ENCODE measurements at regions not wholly inside any gene's neighbourhood (a gene's known extent, or its start where the extent isn't known, plus 50 kb on each side); places are given as distances from the start of the nearest gene placed in this dataset.
A peak's percentile ranks its signal among the peaks of the same experiment; 100 is the strongest.

- H3K36me3 ChIP-seq (ENCODE audit: control insufficient read depth in 5 of 5, insufficient read depth in 5 of 5, low read length in 5 of 5) = no peaks in the 10 kb centered on the region
- H3K27me3 ChIP-seq (ENCODE audit: control insufficient read depth in 5 of 5, insufficient read depth in 4 of 5, low read length in 5 of 5) = peaks cover 0 to 6% (median 0%) of the 10 kb centered on the region in 5 donors
- no peak overlapping the region for H3K27ac ChIP-seq (ENCODE audit: low read depth, low read length)
These were observed 113.3 kb downstream of the SNAPC1 start for GRCh38 chr14:61875483-61875882.

GRCh38 chr14:61876362-61877034 lies 114.3 kb downstream of the SNAPC1 start:
- Histone ChIP-seq H3K9me3 (ENCODE audit: control insufficient read depth in 5 of 5, low read length in 5 of 5) (no peaks in the 10 kb centered on the region), H3K27me3 (ENCODE audit: control insufficient read depth in 5 of 5, insufficient read depth in 4 of 5, low read length in 5 of 5) (peaks cover 0 to 6% (median 0%) of the 10 kb centered on the region in 5 donors)

More at GRCh38 chr14:61875483-61875882, 113.3 kb downstream of the SNAPC1 start:
- H3K9ac ChIP-seq (ENCODE audit: low read length in 5 of 5) = no peak overlapping the region
- H3K9me3 ChIP-seq (ENCODE audit: control insufficient read depth in 5 of 5, low read length in 5 of 5) = peaks cover 0 to 3% (median 0%) of the 10 kb centered on the region in 5 donors
- H3K4me3 ChIP-seq (ENCODE audit: low read depth in 1 of 5, low read length in 5 of 5) = no peak overlapping the region
- H3K4me1 ChIP-seq (ENCODE audit: control insufficient read depth in 5 of 5, insufficient read depth in 5 of 5, low read length in 5 of 5) = no peaks in the 10 kb centered on the region

DNA sequence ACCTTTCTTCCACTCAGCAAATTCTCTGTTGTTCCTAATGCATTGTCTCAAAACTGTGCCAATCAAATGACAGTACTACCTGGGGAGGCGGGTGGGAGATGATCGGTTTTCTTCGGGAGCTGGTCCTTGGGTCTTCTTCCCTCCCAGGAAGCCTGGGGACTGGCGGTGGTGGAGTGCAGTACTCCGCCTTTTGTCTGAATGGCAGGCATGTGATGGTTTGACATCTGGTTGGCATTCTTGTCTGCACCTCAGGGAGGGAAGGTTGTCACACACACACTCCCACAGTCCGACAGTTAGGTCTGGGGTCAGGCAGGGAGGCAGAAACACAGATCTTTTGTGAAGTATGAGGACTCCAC lies 114.8 kb downstream of the SNAPC1 start:
- Histone ChIP-seq H3K9me3 (ENCODE audit: control insufficient read depth in 5 of 5, low read length in 5 of 5) (no peaks in the 10 kb centered on the region), H3K27ac (ENCODE audit: low read depth, low read length) (no peak overlapping the region), H3K9ac (ENCODE audit: low read length in 5 of 5) (no peak overlapping the region), H3K27me3 (ENCODE audit: control insufficient read depth in 5 of 5, insufficient read depth in 4 of 5, low read length in 5 of 5) (peaks cover 0 to 6% (median 0%) of the 10 kb centered on the region in 5 donors), H3K4me3 (ENCODE audit: low read depth in 1 of 5, low read length in 5 of 5) (no peak overlapping the region), H3K4me1 (ENCODE audit: control insufficient read depth in 5 of 5, insufficient read depth in 5 of 5, low read length in 5 of 5) (no peaks in the 10 kb centered on the region), H3K36me3 (ENCODE audit: control insufficient read depth in 5 of 5, insufficient read depth in 5 of 5, low read length in 5 of 5) (no peaks in the 10 kb centered on the region)

More at GRCh38 chr14:61876362-61877034, 114.3 kb downstream of the SNAPC1 start:
- Histone ChIP-seq H3K36me3 (ENCODE audit: control insufficient read depth in 5 of 5, insufficient read depth in 5 of 5, low read length in 5 of 5) (no peaks in the 10 kb centered on the region), H3K27ac (ENCODE audit: low read depth, low read length) (no peak overlapping the region), H3K9ac (ENCODE audit: low read length in 5 of 5) (no peak overlapping the region), H3K4me3 (ENCODE audit: low read depth in 1 of 5, low read length in 5 of 5) (no peak overlapping the region), H3K4me1 (ENCODE audit: control insufficient read depth in 5 of 5, insufficient read depth in 5 of 5, low read length in 5 of 5) (no peaks in the 10 kb centered on the region)

- no peak overlapping the region for H3K4me3 ChIP-seq (ENCODE audit: low read depth in 1 of 5, low read length in 5 of 5)
- H3K27ac ChIP-seq (ENCODE audit: low read depth, low read length) = no peak overlapping the region
- no peaks in the 10 kb centered on the region for H3K4me1 ChIP-seq (ENCODE audit: control insufficient read depth in 5 of 5, insufficient read depth in 5 of 5, low read length in 5 of 5)
- H3K9me3 ChIP-seq (ENCODE audit: control insufficient read depth in 5 of 5, low read length in 5 of 5) = no peaks in the 10 kb centered on the region
- H3K9ac ChIP-seq (ENCODE audit: low read length in 5 of 5) = no peak overlapping the region
- no peaks in the 10 kb centered on the region for H3K36me3 ChIP-seq (ENCODE audit: control insufficient read depth in 5 of 5, insufficient read depth in 5 of 5, low read length in 5 of 5)
- peaks cover 0 to 6% (median 0%) of the 10 kb centered on the region in 5 donors for H3K27me3 ChIP-seq (ENCODE audit: control insufficient read depth in 5 of 5, insufficient read depth in 4 of 5, low read length in 5 of 5)
These were observed 115.5 kb downstream of the SNAPC1 start for GRCh38 chr14:61877768-61878167.

DNA sequence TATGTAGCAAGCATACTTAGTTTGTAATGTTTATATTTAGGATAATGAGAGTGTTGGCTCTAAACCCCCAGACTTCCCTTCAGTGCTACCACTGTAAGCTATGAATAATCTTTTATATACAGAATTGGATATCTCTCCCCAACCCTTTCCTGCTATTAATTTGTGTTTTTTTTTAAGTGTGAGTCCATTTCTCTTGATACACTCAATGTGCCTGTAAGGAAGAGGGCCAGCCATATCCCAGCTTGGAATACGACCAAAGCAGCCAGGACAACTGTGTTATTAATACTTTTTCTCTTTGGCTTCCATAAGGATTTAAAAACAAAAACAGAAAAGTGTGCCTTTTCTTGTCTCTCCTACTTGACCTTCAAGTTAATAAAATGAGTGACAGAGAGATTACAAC lies 116.7 kb downstream of the SNAPC1 start:
- Histone ChIP-seq H3K27ac (ENCODE audit: low read depth, low read length) (no peak overlapping the region), H3K9me3 (ENCODE audit: control insufficient read depth in 5 of 5, low read length in 5 of 5) (no peaks in the 10 kb centered on the region), H3K9ac (ENCODE audit: low read length in 5 of 5) (no peak overlapping the region)

DNA sequence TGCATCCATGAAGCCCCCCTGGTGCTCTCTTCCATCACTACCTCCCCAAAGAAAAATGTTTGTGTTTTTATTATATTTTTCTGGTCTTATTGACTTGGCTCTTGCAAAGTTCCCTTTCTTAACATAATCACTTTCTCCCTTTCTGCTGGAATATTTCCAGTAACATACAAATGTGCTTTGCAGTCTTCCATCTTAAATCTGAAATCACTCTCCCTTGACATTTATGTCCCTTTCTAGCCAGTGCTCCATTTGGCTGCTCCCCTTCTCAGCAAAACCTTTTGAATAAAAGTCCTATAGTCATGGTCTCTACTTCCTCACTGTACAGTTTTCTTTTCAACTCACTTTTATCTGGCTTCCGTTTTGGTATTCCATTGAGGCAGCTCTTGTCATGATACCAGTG lies 118.8 kb downstream of the SNAPC1 start:
- Histone ChIP-seq H3K27me3 (ENCODE audit: control insufficient read depth in 5 of 5, insufficient read depth in 4 of 5, low read length in 5 of 5) (peaks cover 0 to 6% (median 0%) of the 10 kb centered on the region in 5 donors), H3K9me3 (ENCODE audit: control insufficient read depth in 5 of 5, low read length in 5 of 5) (no peaks in the 10 kb centered on the region), H3K9ac (ENCODE audit: low read length in 5 of 5) (no peak overlapping the region), H3K36me3 (ENCODE audit: control insufficient read depth in 5 of 5, insufficient read depth in 5 of 5, low read length in 5 of 5) (no peaks in the 10 kb centered on the region), H3K27ac (ENCODE audit: low read depth, low read length) (no peak overlapping the region), H3K4me3 (ENCODE audit: low read depth in 1 of 5, low read length in 5 of 5) (no peak overlapping the region), H3K4me1 (ENCODE audit: control insufficient read depth in 5 of 5, insufficient read depth in 5 of 5, low read length in 5 of 5) (peaks cover 0 to 7% (median 0%) of the 10 kb centered on the region in 5 donors)

More for the DNA sequence above, 116.7 kb downstream of the SNAPC1 start:
- Histone ChIP-seq H3K36me3 (ENCODE audit: control insufficient read depth in 5 of 5, insufficient read depth in 5 of 5, low read length in 5 of 5) (no peaks in the 10 kb centered on the region), H3K4me1 (ENCODE audit: control insufficient read depth in 5 of 5, insufficient read depth in 5 of 5, low read length in 5 of 5) (no peaks in the 10 kb centered on the region), H3K27me3 (ENCODE audit: control insufficient read depth in 5 of 5, insufficient read depth in 4 of 5, low read length in 5 of 5) (peaks cover 0 to 6% (median 0%) of the 10 kb centered on the region in 5 donors), H3K4me3 (ENCODE audit: low read depth in 1 of 5, low read length in 5 of 5) (no peak overlapping the region)

DNA sequence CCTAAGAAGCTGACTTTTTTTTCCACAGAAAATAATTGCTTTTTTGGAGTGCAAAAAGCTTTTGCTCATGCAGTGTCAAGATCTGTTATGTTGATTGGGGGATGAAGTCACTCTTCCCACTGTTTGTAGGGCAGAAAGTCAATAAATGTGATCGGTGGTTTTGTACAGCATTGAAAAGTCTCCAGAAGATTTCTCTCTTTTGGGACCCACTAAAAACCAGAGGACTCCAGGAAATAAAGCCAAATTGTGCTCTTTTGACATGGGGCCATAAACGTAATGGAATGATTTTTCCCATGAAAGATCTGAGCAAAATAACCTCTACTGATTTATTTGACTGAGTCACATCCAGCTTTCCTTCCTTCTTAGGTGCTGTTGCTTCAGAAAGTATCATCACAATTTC lies 122.5 kb downstream of the SNAPC1 start:
- peaks cover 0 to 7% (median 0%) of the 10 kb centered on the region in 5 donors for H3K4me1 ChIP-seq (ENCODE audit: control insufficient read depth in 5 of 5, insufficient read depth in 5 of 5, low read length in 5 of 5)
- no peak overlapping the region for H3K4me3 ChIP-seq (ENCODE audit: low read depth in 1 of 5, low read length in 5 of 5)
- H3K9ac ChIP-seq (ENCODE audit: low read length in 5 of 5) = no peak overlapping the region
- no peak overlapping the region for H3K27ac ChIP-seq (ENCODE audit: low read depth, low read length)
- H3K27me3 ChIP-seq (ENCODE audit: control insufficient read depth in 5 of 5, insufficient read depth in 4 of 5, low read length in 5 of 5) = no peaks in the 10 kb centered on the region
- no peaks in the 10 kb centered on the region for H3K36me3 ChIP-seq (ENCODE audit: control insufficient read depth in 5 of 5, insufficient read depth in 5 of 5, low read length in 5 of 5)
- no peaks in the 10 kb centered on the region for H3K9me3 ChIP-seq (ENCODE audit: control insufficient read depth in 5 of 5, low read length in 5 of 5)

- Histone ChIP-seq H3K9ac (ENCODE audit: low read length in 5 of 5) (no peak overlapping the region), H3K9me3 (ENCODE audit: control insufficient read depth in 5 of 5, low read length in 5 of 5) (no peaks in the 10 kb centered on the region), H3K4me1 (ENCODE audit: control insufficient read depth in 5 of 5, insufficient read depth in 5 of 5, low read length in 5 of 5) (peaks cover 0 to 7% (median 0%) of the 10 kb centered on the region in 5 donors), H3K36me3 (ENCODE audit: control insufficient read depth in 5 of 5, insufficient read depth in 5 of 5, low read length in 5 of 5) (no peaks in the 10 kb centered on the region), H3K27ac (ENCODE audit: low read depth, low read length) (no peak overlapping the region), H3K27me3 (ENCODE audit: control insufficient read depth in 5 of 5, insufficient read depth in 4 of 5, low read length in 5 of 5) (no peaks in the 10 kb centered on the region), H3K4me3 (ENCODE audit: low read depth in 1 of 5, low read length in 5 of 5) (no peak overlapping the region)
These were observed 123.2 kb downstream of the SNAPC1 start for GRCh38 chr14:61885203-61885961.

- no peak overlapping the region for H3K27ac ChIP-seq (ENCODE audit: low read depth, low read length)
- H3K9me3 ChIP-seq (ENCODE audit: control insufficient read depth in 5 of 5, low read length in 5 of 5) = no peaks in the 10 kb centered on the region
- no peaks in the 10 kb centered on the region for H3K36me3 ChIP-seq (ENCODE audit: control insufficient read depth in 5 of 5, insufficient read depth in 5 of 5, low read length in 5 of 5)
- H3K4me3 ChIP-seq (ENCODE audit: low read depth in 1 of 5, low read length in 5 of 5) = no peak overlapping the region
- no peak overlapping the region for H3K9ac ChIP-seq (ENCODE audit: low read length in 5 of 5)
- H3K27me3 ChIP-seq (ENCODE audit: control insufficient read depth in 5 of 5, insufficient read depth in 4 of 5, low read length in 5 of 5) = no peaks in the 10 kb centered on the region
- H3K4me1 ChIP-seq (ENCODE audit: control insufficient read depth in 5 of 5, insufficient read depth in 5 of 5, low read length in 5 of 5) = peaks cover 0 to 7% (median 0%) of the 10 kb centered on the region in 5 donors
These were observed 125.4 kb downstream of the SNAPC1 start for GRCh38 chr14:61887628-61888027.

GRCh38 chr14:61889914-61890351 lies 127.7 kb downstream of the SNAPC1 start:
- Histone ChIP-seq H3K4me1 (ENCODE audit: control insufficient read depth in 5 of 5, insufficient read depth in 5 of 5, low read length in 5 of 5) (peaks cover 0 to under 1% (median 0%) of the 10 kb centered on the region in 5 donors), H3K27ac (ENCODE audit: low read depth, low read length) (no peak overlapping the region), H3K9ac (ENCODE audit: low read length in 5 of 5) (no peak overlapping the region), H3K4me3 (ENCODE audit: low read depth in 1 of 5, low read length in 5 of 5) (peak overlapping the region in 1 of 5 donors; percentile 23), H3K27me3 (ENCODE audit: control insufficient read depth in 5 of 5, insufficient read depth in 4 of 5, low read length in 5 of 5) (no peaks in the 10 kb centered on the region), H3K36me3 (ENCODE audit: control insufficient read depth in 5 of 5, insufficient read depth in 5 of 5, low read length in 5 of 5) (no peaks in the 10 kb centered on the region), H3K9me3 (ENCODE audit: control insufficient read depth in 5 of 5, low read length in 5 of 5) (no peaks in the 10 kb centered on the region)
